ENCODE measurements at regions not wholly inside any gene's neighbourhood (a gene's known extent, or its start where the extent isn't known, plus 50 kb on each side); places are given as distances from the start of the nearest gene placed in this dataset.

GRCh38 chr13:22235285-22235949, 564.5 kb downstream of the FGF9 start:
- DNase-seq (ENCODE audit: low read depth) = no peak

- DNase-seq (ENCODE audit: low read depth) = no peak
Measured at GRCh38 chr13:22235950-22236290, 565.0 kb downstream of the FGF9 start.

- no peak for DNase-seq (ENCODE audit: low read depth)
Measured at GRCh38 chr13:22238269-22238668, 567.4 kb downstream of the FGF9 start.

GRCh38 chr13:22240716-22241115, 569.8 kb downstream of the FGF9 start:
- DNase-seq (ENCODE audit: low read depth) = no peak

GRCh38 chr13:22243469-22244163, 572.7 kb downstream of the FGF9 start:
- DNase-seq (ENCODE audit: low read depth) = no peak

GRCh38 chr13:22252281-22252830, 581.5 kb downstream of the FGF9 start:
- DNase-seq (ENCODE audit: low read depth) = no peak

GRCh38 chr13:22253107-22253506, 582.2 kb downstream of the FGF9 start:
- no peak for DNase-seq (ENCODE audit: low read depth)

- no peak for DNase-seq (ENCODE audit: low read depth)
Measured at GRCh38 chr13:22256111-22256639, 585.3 kb downstream of the FGF9 start.

- DNase-seq (ENCODE audit: low read depth) = no peak
Measured at GRCh38 chr13:22262001-22262885, 591.4 kb downstream of the FGF9 start.

- no peak for DNase-seq (ENCODE audit: low read depth)
Measured at GRCh38 chr13:22263185-22263584, 592.3 kb downstream of the FGF9 start.

- DNase-seq (ENCODE audit: low read depth) = no peak
Measured at GRCh38 chr13:22265563-22265962, 594.7 kb downstream of the FGF9 start.

- no peak for DNase-seq (ENCODE audit: low read depth)
Measured at GRCh38 chr13:22270881-22271280, 600.0 kb downstream of the FGF9 start.

GRCh38 chr13:22271903-22272302, 601.0 kb downstream of the FGF9 start:
- no peak for DNase-seq (ENCODE audit: low read depth)

GRCh38 chr13:22275393-22275792, 604.5 kb downstream of the FGF9 start:
- no peak for DNase-seq (ENCODE audit: low read depth)

GRCh38 chr13:22276616-22277015, 605.7 kb downstream of the FGF9 start:
- no peak for DNase-seq (ENCODE audit: low read depth)

- DNase-seq (ENCODE audit: low read depth) = peak; percentile 60
Measured at GRCh38 chr13:22278336-22278929, 607.6 kb downstream of the FGF9 start.

- DNase-seq (ENCODE audit: low read depth) = no peak
Measured at GRCh38 chr13:22285867-22286266, 615.0 kb downstream of the FGF9 start.

- no peak for DNase-seq (ENCODE audit: low read depth)
Measured at GRCh38 chr13:22286338-22286737, 615.5 kb downstream of the FGF9 start.

- DNase-seq (ENCODE audit: low read depth) = no peak
Measured at GRCh38 chr13:22287343-22287920, 616.6 kb downstream of the FGF9 start.

- no peak for DNase-seq (ENCODE audit: low read depth)
Measured at GRCh38 chr13:22288496-22288895, 617.6 kb downstream of the FGF9 start.

- DNase-seq (ENCODE audit: low read depth) = no peak
Measured at GRCh38 chr13:22289711-22290110, 618.8 kb downstream of the FGF9 start.

GRCh38 chr13:22298530-22298929, 627.7 kb downstream of the FGF9 start:
- DNase-seq (ENCODE audit: low read depth) = no peak

All from activated T-cell treated with anti-CD3 and anti-CD28 coated beads for 24 hours (primary cell).